ENCODE measurements at regions not wholly inside any gene's neighbourhood (a gene's known extent, or its start where the extent isn't known, plus 50 kb on each side); places are given as distances from the start of the nearest gene placed in this dataset.

- TF ChIP-seq, protein P1, sequence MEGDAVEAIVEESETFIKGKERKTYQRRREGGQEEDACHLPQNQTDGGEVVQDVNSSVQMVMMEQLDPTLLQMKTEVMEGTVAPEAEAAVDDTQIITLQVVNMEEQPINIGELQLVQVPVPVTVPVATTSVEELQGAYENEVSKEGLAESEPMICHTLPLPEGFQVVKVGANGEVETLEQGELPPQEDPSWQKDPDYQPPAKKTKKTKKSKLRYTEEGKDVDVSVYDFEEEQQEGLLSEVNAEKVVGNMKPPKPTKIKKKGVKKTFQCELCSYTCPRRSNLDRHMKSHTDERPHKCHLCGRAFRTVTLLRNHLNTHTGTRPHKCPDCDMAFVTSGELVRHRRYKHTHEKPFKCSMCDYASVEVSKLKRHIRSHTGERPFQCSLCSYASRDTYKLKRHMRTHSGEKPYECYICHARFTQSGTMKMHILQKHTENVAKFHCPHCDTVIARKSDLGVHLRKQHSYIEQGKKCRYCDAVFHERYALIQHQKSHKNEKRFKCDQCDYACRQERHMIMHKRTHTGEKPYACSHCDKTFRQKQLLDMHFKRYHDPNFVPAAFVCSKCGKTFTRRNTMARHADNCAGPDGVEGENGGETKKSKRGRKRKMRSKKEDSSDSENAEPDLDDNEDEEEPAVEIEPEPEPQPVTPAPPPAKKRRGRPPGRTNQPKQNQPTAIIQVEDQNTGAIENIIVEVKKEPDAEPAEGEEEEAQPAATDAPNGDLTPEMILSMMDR (IDR thresholded peaks at IDR 0.05; ENCODE audit: borderline replicate concordance, insufficient read depth, low read depth, low read length): no peak
- no peak overlapping the region for H3K4me3 ChIP-seq (ENCODE audit: low read depth, low read length)
Observed at GRCh38 chr12:61915420-61915819, 344.8 kb upstream of the USP15 start.

DNA sequence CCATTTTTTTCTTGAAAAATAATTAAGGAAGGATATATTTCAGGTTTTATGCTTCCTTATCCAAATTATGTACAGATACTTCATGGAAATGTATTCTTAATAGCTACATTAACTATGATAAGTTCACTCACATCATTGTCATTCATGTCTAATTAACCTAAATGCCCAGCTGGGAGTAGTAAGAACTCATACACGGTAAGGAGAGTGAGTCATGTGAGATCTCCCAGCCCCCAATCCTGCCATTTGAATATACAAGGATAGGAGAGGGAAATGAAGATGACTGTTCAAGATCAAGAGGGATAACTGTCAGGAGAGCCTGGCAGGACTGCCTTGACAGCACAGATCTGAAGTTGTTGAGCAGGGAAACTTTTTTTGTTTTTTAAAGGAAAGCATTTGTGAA is 343.4 kb upstream of the USP15 start:
- TF ChIP-seq, protein P1 (IDR thresholded peaks at IDR 0.05; ENCODE audit: borderline replicate concordance, insufficient read depth, low read depth, low read length): no peak
- no peak overlapping the region for H3K4me3 ChIP-seq (ENCODE audit: low read depth, low read length)

DNA sequence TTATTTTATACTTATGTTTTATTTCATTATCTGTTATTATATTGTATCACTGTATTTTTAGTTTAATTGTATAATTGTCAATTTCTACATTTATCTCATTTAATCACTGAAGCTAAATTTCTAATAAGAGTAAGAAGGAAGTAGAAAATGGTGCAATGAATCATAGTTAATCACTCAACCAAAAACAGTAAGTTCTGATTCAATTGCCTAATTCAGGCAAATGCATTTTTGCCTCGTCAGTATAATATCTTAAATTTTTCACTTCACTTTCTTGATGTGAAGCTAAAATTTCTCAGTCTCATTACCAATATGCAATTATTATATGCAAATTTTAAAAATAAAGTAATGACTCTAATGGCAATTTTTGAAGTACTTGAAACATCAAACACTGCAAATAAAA is 340.5 kb upstream of the USP15 start:
- no peak overlapping the region for H3K4me3 ChIP-seq (ENCODE audit: low read depth, low read length)
- TF ChIP-seq, protein P1 (IDR thresholded peaks at IDR 0.05; ENCODE audit: borderline replicate concordance, insufficient read depth, low read depth, low read length): no peak

DNA sequence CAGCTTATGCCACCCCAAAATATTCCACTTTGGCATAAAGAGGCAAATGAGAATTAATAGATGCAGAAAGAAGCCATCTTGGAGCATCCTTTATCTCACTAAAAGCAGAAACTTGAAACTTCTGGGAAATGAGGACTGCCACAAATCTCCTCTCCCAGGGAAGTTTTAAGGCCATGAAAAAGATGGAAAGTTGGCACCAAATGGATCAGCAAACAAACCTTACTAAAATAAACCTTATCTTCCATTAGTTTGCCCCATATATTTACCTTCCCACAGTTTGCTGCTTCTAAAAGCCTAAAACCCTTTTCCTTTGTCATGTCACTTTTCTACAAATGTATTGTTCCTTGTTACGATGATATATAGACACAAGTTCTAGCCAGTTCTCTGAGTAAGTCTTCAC is 340.0 kb upstream of the USP15 start:
- TF ChIP-seq, protein P1 (IDR thresholded peaks at IDR 0.05; ENCODE audit: borderline replicate concordance, insufficient read depth, low read depth, low read length): no peak
- H3K4me3 ChIP-seq (ENCODE audit: low read depth, low read length): no peak overlapping the region

DNA sequence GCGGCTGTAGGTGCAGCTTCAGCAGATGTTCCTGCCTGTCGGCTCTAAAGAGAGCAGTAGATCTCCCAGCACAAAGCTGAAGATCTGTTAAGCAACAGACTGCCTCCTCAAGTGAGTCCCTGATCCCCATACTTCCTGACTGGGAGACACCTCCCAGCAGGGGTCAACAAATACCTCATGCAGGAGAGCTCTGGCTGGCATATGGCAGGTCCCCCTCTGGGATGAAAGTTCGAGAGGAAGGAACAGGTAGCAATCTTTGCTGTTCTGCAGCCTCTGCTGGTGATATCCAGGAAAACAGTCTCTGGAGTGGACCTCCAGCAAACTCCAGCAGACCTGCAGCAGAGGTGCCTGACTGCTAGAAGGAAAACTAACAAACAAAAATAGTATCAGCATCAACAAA is 337.1 kb upstream of the USP15 start:
- no peak overlapping the region for H3K4me3 ChIP-seq (ENCODE audit: low read depth, low read length)
- TF ChIP-seq, protein P1 (IDR thresholded peaks at IDR 0.05; ENCODE audit: borderline replicate concordance, insufficient read depth, low read depth, low read length): no peak

DNA sequence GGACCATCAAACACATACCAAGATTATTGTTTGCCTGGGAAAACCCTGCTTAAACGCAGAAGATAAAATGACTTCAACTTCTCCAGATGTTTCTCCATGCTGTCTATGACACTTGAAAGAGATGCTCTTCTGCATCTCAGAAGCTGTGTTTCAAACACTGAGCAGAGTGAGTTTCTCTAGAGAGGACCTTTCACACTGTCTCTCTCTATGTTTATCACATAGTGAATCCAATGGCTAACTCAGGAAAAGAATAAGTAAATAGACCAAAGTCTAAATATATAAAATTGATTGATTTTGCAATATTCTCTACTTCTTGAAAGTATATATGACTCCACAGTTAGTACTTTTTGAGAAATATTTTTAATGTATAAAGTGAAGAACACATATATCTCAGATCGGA is 325.6 kb upstream of the USP15 start:
- H3K4me3 ChIP-seq (ENCODE audit: low read depth, low read length): no peak overlapping the region
- TF ChIP-seq, protein P1 (IDR thresholded peaks at IDR 0.05; ENCODE audit: borderline replicate concordance, insufficient read depth, low read depth, low read length): no peak

DNA sequence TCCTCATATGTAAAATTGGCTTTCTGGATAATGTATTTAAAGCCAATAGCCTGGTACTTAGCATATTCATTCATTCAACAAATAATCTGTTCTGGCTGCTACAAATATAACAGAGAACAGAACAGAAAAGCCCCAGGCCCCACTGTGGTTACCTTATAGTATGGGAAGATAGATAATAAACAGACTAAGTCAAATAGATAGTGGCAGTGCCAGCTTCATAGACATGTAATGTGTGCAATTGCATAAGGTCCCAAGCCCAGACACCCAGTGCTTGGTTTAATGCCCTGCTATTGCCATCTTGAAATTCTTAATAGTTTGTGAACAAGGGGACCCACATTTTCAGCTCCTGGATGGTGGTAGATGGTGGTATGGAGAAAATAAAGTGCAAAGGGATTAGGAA is 320.2 kb upstream of the USP15 start:
- H3K4me3 ChIP-seq (ENCODE audit: low read depth, low read length): no peak overlapping the region
- TF ChIP-seq, protein P1 (IDR thresholded peaks at IDR 0.05; ENCODE audit: borderline replicate concordance, insufficient read depth, low read depth, low read length): no peak

All from GM12875 (cell line).